ENCODE measurements at regions not wholly inside any gene's neighbourhood (a gene's known extent, or its start where the extent isn't known, plus 50 kb on each side); places are given as distances from the start of the nearest gene placed in this dataset.
"Not testable (repeated sequence)": the region's sequence is repeated elsewhere in the genome, so short reads cannot be mapped to it uniquely, and the experiment has no call there.

- DNase-seq, result no peak
Measured at GRCh38 chr4:59630922-59631321, 1569.2 kb upstream of the ADGRL3 start.

- DNase-seq, result no peak
Measured at GRCh38 chr4:59637596-59637995, 1562.5 kb upstream of the ADGRL3 start.

GRCh38 chr4:59643682-59644081 lies 1556.4 kb upstream of the ADGRL3 start:
- no peak for DNase-seq

- no peak for DNase-seq
Measured at GRCh38 chr4:59644765-59645164, 1555.4 kb upstream of the ADGRL3 start.

- no peak for DNase-seq
Measured at GRCh38 chr4:59646082-59646481, 1554.0 kb upstream of the ADGRL3 start.

- no peak for DNase-seq
Measured at GRCh38 chr4:59647011-59647410, 1553.1 kb upstream of the ADGRL3 start.

GRCh38 chr4:59647500-59647899 lies 1552.6 kb upstream of the ADGRL3 start:
- DNase-seq, result no peak

GRCh38 chr4:59650861-59651260 lies 1549.3 kb upstream of the ADGRL3 start:
- no peak for DNase-seq

- DNase-seq, result no peak
Measured at GRCh38 chr4:59655996-59656395, 1544.1 kb upstream of the ADGRL3 start.

GRCh38 chr4:59664771-59665170 lies 1535.4 kb upstream of the ADGRL3 start:
- DNase-seq, result peak; percentile 94

- DNase-seq, result no peak
Measured at GRCh38 chr4:59666645-59667044, 1533.5 kb upstream of the ADGRL3 start.

GRCh38 chr4:59671037-59671436 lies 1529.1 kb upstream of the ADGRL3 start:
- no peak for DNase-seq

GRCh38 chr4:59676389-59676788 lies 1523.7 kb upstream of the ADGRL3 start:
- no peak for DNase-seq

- not testable (repeated sequence) for DNase-seq
Measured at GRCh38 chr4:59676992-59677391, 1523.1 kb upstream of the ADGRL3 start.

GRCh38 chr4:59685626-59686025 lies 1514.5 kb upstream of the ADGRL3 start:
- no peak for DNase-seq

GRCh38 chr4:59689149-59689548 lies 1511.0 kb upstream of the ADGRL3 start:
- DNase-seq, result peak; percentile 82

- DNase-seq, result no peak
Measured at GRCh38 chr4:59695355-59696053, 1504.6 kb upstream of the ADGRL3 start.

- DNase-seq, result no peak
Measured at GRCh38 chr4:59698041-59698440, 1502.1 kb upstream of the ADGRL3 start.

GRCh38 chr4:59700651-59701050 lies 1499.5 kb upstream of the ADGRL3 start:
- DNase-seq, result no peak

- DNase-seq, result no peak
Measured at GRCh38 chr4:59704616-59705015, 1495.5 kb upstream of the ADGRL3 start.

GRCh38 chr4:59712470-59712869 lies 1487.7 kb upstream of the ADGRL3 start:
- no peak for DNase-seq

- not testable (repeated sequence) for DNase-seq
Measured at GRCh38 chr4:59724286-59724685, 1475.8 kb upstream of the ADGRL3 start.

- DNase-seq, result no peak
Measured at GRCh38 chr4:59727745-59728144, 1472.4 kb upstream of the ADGRL3 start.

GRCh38 chr4:59728496-59728895 lies 1471.6 kb upstream of the ADGRL3 start:
- DNase-seq, result no peak

GRCh38 chr4:59729321-59729720 lies 1470.8 kb upstream of the ADGRL3 start:
- no peak for DNase-seq

Measured in NCI-H1092 treated with DMSO at 0.1 percent for 48 hours (cell line).